ENCODE measurements at regions not wholly inside any gene's neighbourhood (a gene's known extent, or its start where the extent isn't known, plus 50 kb on each side); places are given as distances from the start of the nearest gene placed in this dataset.

DNA sequence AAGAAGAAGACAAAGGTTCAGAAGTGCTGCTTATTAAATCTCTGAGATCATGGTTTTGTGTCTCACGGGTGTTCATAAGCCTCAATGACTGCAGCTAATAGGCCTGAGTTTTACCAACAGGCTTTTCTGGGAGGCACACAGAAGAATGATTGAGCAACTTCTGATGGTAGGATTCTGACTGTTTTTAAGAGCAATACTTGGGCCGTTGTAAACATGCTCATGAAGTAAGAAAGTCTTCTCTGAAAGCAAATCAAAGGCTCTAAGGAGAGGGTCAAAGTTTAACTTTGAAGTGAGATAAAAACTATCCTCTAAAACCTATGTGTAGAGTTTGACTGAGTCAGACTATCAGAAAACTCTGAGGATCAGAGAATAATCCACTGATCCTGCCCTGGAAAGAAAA, 390.9 kb upstream of the DAB2 start:
- no peak for DNase-seq (ENCODE audit: low read depth in 2 of 2)
- TF ChIP-seq CTCF (IDR thresholded peaks at IDR 0.05; ENCODE audit: low read depth, low read length): no peak
- no peak overlapping the region for H3K4me3 ChIP-seq (replicated peaks in 1 of 2; ENCODE audit: low read depth in 2 of 2, low read length in 2 of 2)

DNA sequence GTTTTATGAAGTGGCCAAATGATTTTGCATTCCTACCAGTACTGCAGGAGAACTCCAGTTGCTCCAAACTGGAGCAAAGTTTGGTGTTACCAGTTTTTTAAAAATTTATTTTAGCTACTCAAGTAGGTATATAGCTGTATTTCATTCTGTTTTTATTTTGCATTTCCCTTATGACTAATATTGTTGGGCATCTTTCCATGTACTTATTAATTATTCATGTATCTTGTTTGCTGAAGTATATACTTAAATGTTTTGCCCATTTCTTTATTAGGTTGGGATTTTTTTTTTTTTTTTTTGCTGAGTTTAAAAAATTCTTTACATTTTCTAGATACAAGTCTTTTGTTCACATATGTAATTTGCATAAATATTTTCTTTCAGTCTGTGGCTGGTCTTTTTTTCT, 386.6 kb upstream of the DAB2 start:
- no peak overlapping the region for H3K4me3 ChIP-seq (replicated peaks in 1 of 2; ENCODE audit: low read depth in 2 of 2, low read length in 2 of 2)
- no peak for TF ChIP-seq CTCF (IDR thresholded peaks at IDR 0.05; ENCODE audit: low read depth, low read length)
- no peak for DNase-seq (ENCODE audit: low read depth in 2 of 2)

DNA sequence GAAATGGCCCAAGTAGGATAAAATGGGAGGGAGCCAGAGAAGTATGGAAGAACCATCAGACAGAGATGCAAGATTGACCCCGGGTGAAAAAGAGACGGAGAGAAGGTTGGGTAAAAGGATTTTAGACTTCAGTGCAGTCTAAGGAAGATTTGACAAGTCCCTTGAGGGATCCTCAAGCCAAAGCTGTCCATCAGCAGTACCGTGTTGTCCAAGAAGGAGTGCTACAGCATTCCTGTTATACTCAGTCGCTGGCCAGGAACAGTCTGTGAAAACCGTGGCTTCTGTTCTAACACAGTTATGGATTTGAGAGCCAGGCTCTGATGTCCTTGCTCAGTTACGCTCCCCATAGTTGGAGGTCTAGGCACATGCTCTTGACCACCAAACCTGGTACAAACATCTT, 383.9 kb upstream of the DAB2 start:
- TF ChIP-seq CTCF (IDR thresholded peaks at IDR 0.05; ENCODE audit: low read depth, low read length): no peak
- DNase-seq (ENCODE audit: low read depth in 2 of 2): no peak

GRCh38 chr5:39801306-39801705, 376.5 kb upstream of the DAB2 start:
- peak in 1 of 2 donors; percentile 32 for DNase-seq (ENCODE audit: low read depth in 2 of 2)
- no peak overlapping the region for H3K4me3 ChIP-seq (replicated peaks in 1 of 2; ENCODE audit: low read depth in 2 of 2, low read length in 2 of 2)
- TF ChIP-seq CTCF (IDR thresholded peaks at IDR 0.05; ENCODE audit: low read depth, low read length): no peak

More for the DNA sequence above, 383.9 kb upstream of the DAB2 start:
- no peak overlapping the region for H3K4me3 ChIP-seq (replicated peaks in 1 of 2; ENCODE audit: low read depth in 2 of 2, low read length in 2 of 2)

DNA sequence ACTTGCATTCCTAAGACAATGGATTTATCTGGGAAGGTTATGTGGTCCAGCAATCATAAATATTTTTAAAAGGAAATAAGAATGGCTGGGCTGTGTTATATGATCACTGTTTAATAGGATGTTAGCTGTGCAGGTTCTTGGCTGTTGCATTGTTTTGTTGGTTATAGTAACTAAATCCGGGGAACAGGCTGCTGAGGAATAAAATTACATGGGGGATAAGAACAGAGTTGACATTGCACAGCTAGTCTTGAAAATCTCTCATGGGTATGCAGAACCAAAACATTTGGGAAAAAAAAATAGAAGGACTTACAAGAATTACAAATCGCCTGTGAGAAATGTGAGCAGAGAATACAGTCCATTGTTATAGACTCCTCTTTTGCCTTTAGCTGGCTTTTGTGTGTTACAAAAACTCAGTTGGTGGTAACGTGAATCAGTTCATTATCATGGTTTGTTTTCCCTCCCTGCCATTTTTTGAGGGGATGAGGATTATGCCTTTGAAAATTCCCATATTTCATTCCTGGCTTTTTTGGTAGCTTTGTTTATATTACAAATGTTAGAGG, 375.3 kb upstream of the DAB2 start:
- no peak overlapping the region for H3K4me3 ChIP-seq (replicated peaks in 1 of 2; ENCODE audit: low read depth in 2 of 2, low read length in 2 of 2)
- DNase-seq (ENCODE audit: low read depth in 2 of 2): no peak
- no peak for TF ChIP-seq CTCF (IDR thresholded peaks at IDR 0.05; ENCODE audit: low read depth, low read length)

DNA sequence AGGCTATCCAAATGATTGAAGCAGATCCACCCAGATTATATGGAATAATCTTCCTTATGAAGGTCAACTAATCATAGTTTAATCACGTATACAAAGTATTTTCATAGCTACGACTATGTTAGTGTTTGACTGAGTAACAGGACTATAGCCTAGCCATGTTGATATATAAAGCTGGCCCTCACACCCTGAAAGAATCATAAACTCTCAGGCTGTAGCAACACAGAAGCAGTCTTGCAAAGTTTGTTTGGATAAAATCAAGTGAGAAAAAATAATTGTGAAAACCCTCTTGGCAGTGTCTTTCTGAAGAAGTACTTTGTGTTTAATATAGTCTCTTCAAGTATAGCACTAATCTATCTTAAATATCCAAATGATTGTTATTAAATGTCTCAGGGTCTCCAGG, 374.5 kb upstream of the DAB2 start:
- TF ChIP-seq CTCF (IDR thresholded peaks at IDR 0.05; ENCODE audit: low read depth, low read length): no peak
- DNase-seq (ENCODE audit: low read depth in 2 of 2): no peak
- H3K4me3 ChIP-seq (replicated peaks in 1 of 2; ENCODE audit: low read depth in 2 of 2, low read length in 2 of 2): no peak overlapping the region
